ENCODE measurements at regions not wholly inside any gene's neighbourhood (a gene's known extent, or its start where the extent isn't known, plus 50 kb on each side); places are given as distances from the start of the nearest gene placed in this dataset.
A peak's percentile ranks its signal among the peaks of the same experiment; 100 is the strongest.

DNA sequence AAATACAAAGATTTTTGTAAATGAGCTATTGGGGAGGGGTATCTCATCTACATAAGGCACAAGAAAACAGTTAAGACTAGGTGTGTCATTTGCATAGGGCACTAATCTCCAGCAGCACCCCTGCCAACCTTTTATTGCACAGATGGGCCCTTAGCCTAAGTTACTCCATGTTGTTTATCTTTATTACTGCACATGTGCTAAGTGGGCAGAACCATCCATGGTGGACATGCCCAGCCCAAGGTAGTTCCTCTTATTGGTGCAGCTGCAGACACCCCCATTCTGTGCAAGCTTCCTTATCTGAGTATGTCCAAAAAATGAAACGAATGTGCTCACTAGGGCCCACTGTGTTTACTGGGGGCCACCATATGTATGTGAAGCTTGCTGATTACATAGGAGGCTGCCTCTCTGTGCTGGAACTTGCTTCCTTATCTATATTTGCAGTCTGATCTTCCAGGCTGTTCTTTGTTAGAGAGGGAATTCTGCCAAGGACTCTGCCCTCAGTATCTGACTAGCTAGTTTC lies 77.3 kb upstream of the NEK7 start:
- Histone ChIP-seq H3K4me3 (no peak overlapping the region), H3K9ac (ENCODE audit: insufficient read depth in 1 of 2, low read depth in 2 of 2, low read length in 2 of 2) (no peak overlapping the region), H3K79me2 (ENCODE audit: control insufficient read depth, insufficient read depth, low read length) (no peaks in the 10 kb centered on the region), H3K4me1 (replicated peaks in 1 of 2; ENCODE audit: control insufficient read depth in 2 of 2, insufficient read depth in 2 of 2, low read length in 2 of 2) (peaks cover 0 to 4% of the 10 kb centered on the region in 2 experiments; a peak in 2 of 5 replicates), H3K27me3 (ENCODE audit: control insufficient read depth in 2 of 2, insufficient read depth in 2 of 2, low read length in 2 of 2) (no peaks in the 10 kb centered on the region), H2AFZ (ENCODE audit: low read depth, low read length) (peak overlapping the region; percentile 77; the same call in 1 of the 2 replicates), H3K4me2 (ENCODE audit: insufficient read depth, low read length) (peak overlapping the region; percentile 0; the same call in 1 of the 2 replicates), H4K20me1 (replicated peaks; ENCODE audit: control insufficient read depth, insufficient read depth, low read length) (no peaks in the 10 kb centered on the region), H3K9me3 (replicated peaks; ENCODE audit: control insufficient read depth, insufficient read depth, low read depth, low read length) (no peaks in the 10 kb centered on the region), H3K9me1 (ENCODE audit: control insufficient read depth, insufficient read depth, low read length) (no peaks in the 10 kb centered on the region), H3K36me3 (ENCODE audit: control insufficient read depth, insufficient read depth, low read length) (no peaks in the 10 kb centered on the region), H3K27ac (ENCODE audit: extremely low read depth, low read depth, low read length) (0 out of 3 replicates have a peak overlapping the region, but pooled peaks have one; percentile 7)
- in situ Hi-C loops (cut with MboI) = no loop called here
- WGBS (ENCODE audit: insufficient coverage, low coverage, missing lambda C conversion rate) = 0% methylated on average over 1 of the region's 1 CpG
- ChIA-PET CTCF (ENCODE audit: low intra/inter-chr PET ratio) (no interaction called here), POLR2A (interaction anchor here (0.9 kb wide), 1 partner anchor 12 kb away, joined by 4 read pairs; no protein-coding TSS in a partner anchor)
- ATAC-seq (peak; percentile 91), FAIRE-seq (peak; percentile 83), DNase-seq (ENCODE audit: extremely low read depth in 1 of 4, low spot score in 3 of 4) (peak; percentile 14 to 86 (median 50))
- intact Hi-C loops (cut with micrococcal nuclease) = no loop called here
- BruUV-seq (replicated peaks) = no TSS peak
- TF ChIP-seq, protein P1, sequence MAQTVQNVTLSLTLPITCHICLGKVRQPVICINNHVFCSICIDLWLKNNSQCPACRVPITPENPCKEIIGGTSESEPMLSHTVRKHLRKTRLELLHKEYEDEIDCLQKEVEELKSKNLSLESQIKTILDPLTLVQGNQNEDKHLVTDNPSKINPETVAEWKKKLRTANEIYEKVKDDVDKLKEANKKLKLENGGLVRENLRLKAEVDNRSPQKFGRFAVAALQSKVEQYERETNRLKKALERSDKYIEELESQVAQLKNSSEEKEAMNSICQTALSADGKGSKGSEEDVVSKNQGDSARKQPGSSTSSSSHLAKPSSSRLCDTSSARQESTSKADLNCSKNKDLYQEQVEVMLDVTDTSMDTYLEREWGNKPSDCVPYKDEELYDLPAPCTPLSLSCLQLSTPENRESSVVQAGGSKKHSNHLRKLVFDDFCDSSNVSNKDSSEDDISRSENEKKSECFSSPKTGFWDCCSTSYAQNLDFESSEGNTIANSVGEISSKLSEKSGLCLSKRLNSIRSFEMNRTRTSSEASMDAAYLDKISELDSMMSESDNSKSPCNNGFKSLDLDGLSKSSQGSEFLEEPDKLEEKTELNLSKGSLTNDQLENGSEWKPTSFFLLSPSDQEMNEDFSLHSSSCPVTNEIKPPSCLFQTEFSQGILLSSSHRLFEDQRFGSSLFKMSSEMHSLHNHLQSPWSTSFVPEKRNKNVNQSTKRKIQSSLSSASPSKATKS (CRISPR knock-in tag; IDR thresholded peaks at IDR 0.05) = no peak
- peak; percentile 75 for TF ChIP-seq ZFP1 (CRISPR knock-in tag; IDR thresholded peaks at IDR 0.05)
- no peak for TF ChIP-seq HEY1 (CRISPR knock-in tag; IDR thresholded peaks at IDR 0.05; ENCODE audit: borderline replicate concordance)
- no peak for TF ChIP-seq KLF10 (CRISPR knock-in tag; IDR thresholded peaks at IDR 0.05)
- peak; percentile 8; the same call in 1 of the 2 replicates for TF ChIP-seq JUND (IDR thresholded peaks at IDR 0.05; ENCODE audit: borderline replicate concordance, low read depth, low read length)
- peak; percentile 64; the same call in 2 of the 3 replicates for TF ChIP-seq JUND (tag; IDR thresholded peaks at IDR 0.05; ENCODE audit: borderline replicate concordance, low read depth, low read length)
- no peak for TF ChIP-seq MXI1 (IDR thresholded peaks at IDR 0.05; ENCODE audit: low read depth, low read length)
- TF ChIP-seq ETS2 (tag; IDR thresholded peaks at IDR 0.05; ENCODE audit: borderline replicate concordance, poor library complexity, severe bottlenecking) = no peak
- no peak for TF ChIP-seq ZNF224 (CRISPR knock-in tag; IDR thresholded peaks at IDR 0.05)
- TF ChIP-seq, protein P2, sequence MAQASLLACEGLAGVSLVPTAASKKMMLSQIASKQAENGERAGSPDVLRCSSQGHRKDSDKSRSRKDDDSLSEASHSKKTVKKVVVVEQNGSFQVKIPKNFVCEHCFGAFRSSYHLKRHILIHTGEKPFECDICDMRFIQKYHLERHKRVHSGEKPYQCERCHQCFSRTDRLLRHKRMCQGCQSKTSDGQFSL (CRISPR knock-in tag; IDR thresholded peaks at IDR 0.05) = no peak
- TF ChIP-seq, protein P2 (tag; IDR thresholded peaks at IDR 0.05) = peak in 1 of 2 experiments; percentile 97; a peak in 2 of 4 replicates
- no peak for TF ChIP-seq FUS (optimal IDR thresholded peaks at IDR 0.05; ENCODE audit: low read depth, low read length)
- 0 out of 4 replicates have a peak, but pooled peaks of 1 of the 2 experiments have one; percentile 11 for TF ChIP-seq HDAC1 (IDR thresholded peaks at IDR 0.05)
- TF ChIP-seq NEUROD1 (IDR thresholded peaks at IDR 0.05; ENCODE audit: borderline replicate concordance, low read depth, low read length, partially characterized antibody) = no peak
- TF ChIP-seq ZFX (CRISPR knock-in tag; IDR thresholded peaks at IDR 0.05) = no peak
- TF ChIP-seq, protein P3, sequence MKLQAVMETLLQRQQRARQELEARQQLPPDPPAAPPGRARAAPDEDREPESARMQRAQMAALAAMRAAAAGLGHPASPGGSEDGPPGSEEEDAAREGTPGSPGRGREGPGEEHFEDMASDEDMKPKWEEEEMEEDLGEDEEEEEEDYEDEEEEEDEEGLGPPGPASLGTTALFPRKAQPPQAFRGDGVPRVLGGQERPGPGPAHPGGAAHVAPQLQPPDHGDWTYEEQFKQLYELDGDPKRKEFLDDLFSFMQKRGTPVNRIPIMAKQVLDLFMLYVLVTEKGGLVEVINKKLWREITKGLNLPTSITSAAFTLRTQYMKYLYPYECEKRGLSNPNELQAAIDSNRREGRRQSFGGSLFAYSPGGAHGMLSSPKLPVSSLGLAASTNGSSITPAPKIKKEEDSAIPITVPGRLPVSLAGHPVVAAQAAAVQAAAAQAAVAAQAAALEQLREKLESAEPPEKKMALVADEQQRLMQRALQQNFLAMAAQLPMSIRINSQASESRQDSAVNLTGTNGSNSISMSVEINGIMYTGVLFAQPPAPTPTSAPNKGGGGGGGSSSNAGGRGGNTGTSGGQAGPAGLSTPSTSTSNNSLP (IDR thresholded peaks at IDR 0.05; ENCODE audit: borderline replicate concordance, low read depth, low read length) = no peak
- TF ChIP-seq ATF7 (IDR thresholded peaks at IDR 0.05) = 0 out of 2 replicates have a peak, but pooled peaks have one; percentile 19

All from K562 (cell line).